ENCODE measurements at regions not wholly inside any gene's neighbourhood (a gene's known extent, or its start where the extent isn't known, plus 50 kb on each side); places are given as distances from the start of the nearest gene placed in this dataset.
A peak's percentile ranks its signal among the peaks of the same experiment; 100 is the strongest.
"Not testable (repeated sequence)": the region's sequence is repeated elsewhere in the genome, so short reads cannot be mapped to it uniquely, and the experiment has no call there.

DNA sequence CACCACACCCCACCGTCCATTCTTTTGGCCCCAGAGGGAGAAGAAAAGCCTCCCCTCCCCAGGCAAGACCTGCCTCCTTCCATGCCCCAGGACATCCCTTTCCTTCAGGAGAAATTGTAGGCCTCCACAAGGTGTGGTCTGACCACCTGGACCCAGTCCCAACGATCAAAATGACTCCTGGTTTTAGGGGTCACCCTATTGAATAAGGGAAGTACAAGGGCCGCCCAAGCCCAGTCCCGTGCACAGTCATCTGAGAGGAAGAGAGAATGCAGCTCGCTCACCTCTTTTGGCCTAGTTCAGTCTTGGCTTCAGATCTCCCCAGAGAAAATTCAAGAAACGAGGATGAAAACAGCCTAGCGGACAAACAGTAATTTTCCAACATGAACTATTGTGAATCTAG, 249.1 kb downstream of the UACA start:
- no peak overlapping the region for H2AFZ ChIP-seq (ENCODE audit: low read length)

DNA sequence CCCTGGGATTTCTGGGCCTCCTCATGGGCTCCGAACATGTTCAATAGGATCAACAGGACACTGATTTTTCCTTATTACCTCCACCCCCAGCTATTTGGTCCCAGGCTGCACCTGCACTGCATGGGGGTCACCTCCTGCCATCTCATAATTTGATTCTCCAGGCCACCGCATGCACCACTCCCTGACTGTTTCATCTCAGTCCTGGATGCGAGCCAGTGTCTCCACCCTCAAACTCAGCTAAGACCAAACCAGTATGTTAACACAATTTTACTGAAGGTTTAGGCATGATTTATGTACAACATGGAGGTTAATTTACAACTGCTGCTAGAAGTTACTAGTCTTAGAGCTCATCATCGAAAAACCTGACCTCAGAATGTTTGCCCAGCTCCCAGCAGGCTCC, 249.5 kb downstream of the UACA start:
- H3K9ac ChIP-seq (ENCODE audit: insufficient read depth, low read length) = no peak overlapping the region
- H3K4me2 ChIP-seq (ENCODE audit: extremely low read depth, insufficient read depth, low read length) = no peak overlapping the region
- no peak for TF ChIP-seq CTCF (conservative IDR thresholded peaks at IDR 0.05 in 1 of 2, IDR thresholded peaks at IDR 0.05 in 1 of 2; ENCODE audit: low read depth in 1 of 2, low read length in 2 of 2)
- no peak for TF ChIP-seq EZH2 (IDR thresholded peaks at IDR 0.05; ENCODE audit: low read length, missing control alignments)
- no peaks in the 10 kb centered on the region for H3K79me2 ChIP-seq (ENCODE audit: control insufficient read depth, insufficient read depth, low read length)
- peaks cover 2% of the 10 kb centered on the region for H3K4me1 ChIP-seq (ENCODE audit: control insufficient read depth, extremely low read depth, insufficient read depth, low read length)
- DNase-seq (ENCODE audit: low read depth in 2 of 2) = no peak
- H3K27ac ChIP-seq (ENCODE audit: insufficient read depth, low read length) = no peak overlapping the region
- peaks cover 12% of the 10 kb centered on the region for H3K27me3 ChIP-seq (ENCODE audit: control insufficient read depth, insufficient read depth, low read length)
- no peak overlapping the region for H2AFZ ChIP-seq (ENCODE audit: low read length)
- no peaks in the 10 kb centered on the region for H3K36me3 ChIP-seq (ENCODE audit: control insufficient read depth, insufficient read depth, low read length)
- H4K20me1 ChIP-seq (ENCODE audit: control insufficient read depth, extremely low read depth, insufficient read depth, low read length) = no peaks in the 10 kb centered on the region
- no peaks in the 10 kb centered on the region for H3K9me3 ChIP-seq (ENCODE audit: control insufficient read depth, insufficient read depth, low read depth, low read length)
- H3K4me3 ChIP-seq (replicated peaks in 1 of 4; ENCODE audit: control extremely low read depth in 1 of 4, insufficient read depth in 1 of 4, low read depth in 3 of 4, low read length in 4 of 4) = no peak overlapping the region

More for the DNA sequence above, 249.1 kb downstream of the UACA start:
- no peak for TF ChIP-seq EZH2 (IDR thresholded peaks at IDR 0.05; ENCODE audit: low read length, missing control alignments)
- TF ChIP-seq CTCF (conservative IDR thresholded peaks at IDR 0.05 in 1 of 2, IDR thresholded peaks at IDR 0.05 in 1 of 2; ENCODE audit: low read depth in 1 of 2, low read length in 2 of 2) = no peak
- H3K36me3 ChIP-seq (ENCODE audit: control insufficient read depth, insufficient read depth, low read length) = no peaks in the 10 kb centered on the region
- no peaks in the 10 kb centered on the region for H3K4me1 ChIP-seq (ENCODE audit: control insufficient read depth, extremely low read depth, insufficient read depth, low read length)
- H3K27ac ChIP-seq (ENCODE audit: insufficient read depth, low read length) = no peak overlapping the region
- H4K20me1 ChIP-seq (ENCODE audit: control insufficient read depth, extremely low read depth, insufficient read depth, low read length) = no peaks in the 10 kb centered on the region
- DNase-seq (ENCODE audit: low read depth in 2 of 2) = no peak
- H3K4me3 ChIP-seq (replicated peaks in 1 of 4; ENCODE audit: control extremely low read depth in 1 of 4, insufficient read depth in 1 of 4, low read depth in 3 of 4, low read length in 4 of 4) = no peak overlapping the region
- H3K79me2 ChIP-seq (ENCODE audit: control insufficient read depth, insufficient read depth, low read length) = no peaks in the 10 kb centered on the region
- H3K27me3 ChIP-seq (ENCODE audit: control insufficient read depth, insufficient read depth, low read length) = peaks cover 12% of the 10 kb centered on the region
- H3K9me3 ChIP-seq (ENCODE audit: control insufficient read depth, insufficient read depth, low read depth, low read length) = no peaks in the 10 kb centered on the region
- no peak overlapping the region for H3K9ac ChIP-seq (ENCODE audit: insufficient read depth, low read length)
- H3K4me2 ChIP-seq (ENCODE audit: extremely low read depth, insufficient read depth, low read length) = no peak overlapping the region

DNA sequence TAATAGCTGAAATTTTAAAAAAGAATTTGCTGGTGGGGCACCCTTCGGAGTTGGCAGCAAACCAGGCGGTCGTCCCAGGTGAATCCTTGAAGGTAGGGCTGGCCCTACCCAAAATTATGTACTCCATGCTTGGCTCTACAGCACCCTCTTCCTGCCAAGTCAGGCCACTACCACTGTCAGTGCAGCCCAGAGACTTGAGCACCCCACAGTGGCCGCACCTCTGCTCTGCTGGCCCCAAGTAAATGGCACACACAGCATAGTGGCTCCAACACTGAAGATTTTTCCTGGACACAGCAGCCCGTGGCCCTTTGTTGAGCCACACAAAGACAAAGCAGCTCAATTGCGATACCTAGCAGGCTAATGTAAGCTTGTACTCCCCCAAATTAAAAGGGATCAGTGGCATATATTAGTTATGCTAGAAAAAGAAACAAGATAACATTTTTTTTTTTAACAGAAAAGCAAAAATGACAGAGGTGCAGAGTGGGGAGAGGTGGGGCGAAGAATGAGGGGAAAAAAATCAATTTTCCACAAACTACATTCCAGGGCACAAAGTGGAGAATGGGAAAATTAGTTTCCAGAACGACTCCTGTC, 250.5 kb downstream of the UACA start:
- H3K4me1 ChIP-seq (ENCODE audit: control insufficient read depth, extremely low read depth, insufficient read depth, low read length) = peaks cover 7% of the 10 kb centered on the region
- no peaks in the 10 kb centered on the region for H3K9me3 ChIP-seq (ENCODE audit: control insufficient read depth, insufficient read depth, low read depth, low read length)
- TF ChIP-seq CTCF (conservative IDR thresholded peaks at IDR 0.05 in 1 of 2, IDR thresholded peaks at IDR 0.05 in 1 of 2; ENCODE audit: low read depth in 1 of 2, low read length in 2 of 2) (peak; percentile 41 to 72), EZH2 (IDR thresholded peaks at IDR 0.05; ENCODE audit: low read length, missing control alignments) (no peak)
- H4K20me1 ChIP-seq (ENCODE audit: control insufficient read depth, extremely low read depth, insufficient read depth, low read length) = no peaks in the 10 kb centered on the region
- peaks cover 12% of the 10 kb centered on the region for H3K27me3 ChIP-seq (ENCODE audit: control insufficient read depth, insufficient read depth, low read length)
- H3K36me3 ChIP-seq (ENCODE audit: control insufficient read depth, insufficient read depth, low read length) = no peaks in the 10 kb centered on the region
- peak; percentile 43 to 62 for DNase-seq (ENCODE audit: low read depth in 2 of 2)
- H3K27ac ChIP-seq (ENCODE audit: insufficient read depth, low read length) = no peak overlapping the region
- no peaks in the 10 kb centered on the region for H3K79me2 ChIP-seq (ENCODE audit: control insufficient read depth, insufficient read depth, low read length)
- H3K4me2 ChIP-seq (ENCODE audit: extremely low read depth, insufficient read depth, low read length) = no peak overlapping the region
- no peak overlapping the region for H3K9ac ChIP-seq (ENCODE audit: insufficient read depth, low read length)
- no peak overlapping the region for H2AFZ ChIP-seq (ENCODE audit: low read length)
- no peak overlapping the region for H3K4me3 ChIP-seq (replicated peaks in 1 of 4; ENCODE audit: control extremely low read depth in 1 of 4, insufficient read depth in 1 of 4, low read depth in 3 of 4, low read length in 4 of 4)

- not testable (repeated sequence) for H3K4me2 ChIP-seq (ENCODE audit: extremely low read depth, insufficient read depth, low read length); H3K4me1 ChIP-seq (ENCODE audit: control insufficient read depth, extremely low read depth, insufficient read depth, low read length); H4K20me1 ChIP-seq (ENCODE audit: control insufficient read depth, extremely low read depth, insufficient read depth, low read length); H2AFZ ChIP-seq (ENCODE audit: low read length); H3K9ac ChIP-seq (ENCODE audit: insufficient read depth, low read length); H3K4me3 ChIP-seq (replicated peaks in 1 of 4; ENCODE audit: control extremely low read depth in 1 of 4, insufficient read depth in 1 of 4, low read depth in 3 of 4, low read length in 4 of 4); H3K27ac ChIP-seq (ENCODE audit: insufficient read depth, low read length); H3K9me3 ChIP-seq (ENCODE audit: control insufficient read depth, insufficient read depth, low read depth, low read length); H3K79me2 ChIP-seq (ENCODE audit: control insufficient read depth, insufficient read depth, low read length); H3K36me3 ChIP-seq (ENCODE audit: control insufficient read depth, insufficient read depth, low read length)
- peaks cover 12% of the 10 kb centered on the region for H3K27me3 ChIP-seq (ENCODE audit: control insufficient read depth, insufficient read depth, low read length)
- DNase-seq (ENCODE audit: low read depth in 2 of 2) = peak in 1 of 2 donors; percentile 30
Measured at GRCh38 chr15:70511972-70512587, 251.3 kb downstream of the UACA start.
